ENCODE measurements at regions not wholly inside any gene's neighbourhood (a gene's known extent, or its start where the extent isn't known, plus 50 kb on each side); places are given as distances from the start of the nearest gene placed in this dataset.

DNA sequence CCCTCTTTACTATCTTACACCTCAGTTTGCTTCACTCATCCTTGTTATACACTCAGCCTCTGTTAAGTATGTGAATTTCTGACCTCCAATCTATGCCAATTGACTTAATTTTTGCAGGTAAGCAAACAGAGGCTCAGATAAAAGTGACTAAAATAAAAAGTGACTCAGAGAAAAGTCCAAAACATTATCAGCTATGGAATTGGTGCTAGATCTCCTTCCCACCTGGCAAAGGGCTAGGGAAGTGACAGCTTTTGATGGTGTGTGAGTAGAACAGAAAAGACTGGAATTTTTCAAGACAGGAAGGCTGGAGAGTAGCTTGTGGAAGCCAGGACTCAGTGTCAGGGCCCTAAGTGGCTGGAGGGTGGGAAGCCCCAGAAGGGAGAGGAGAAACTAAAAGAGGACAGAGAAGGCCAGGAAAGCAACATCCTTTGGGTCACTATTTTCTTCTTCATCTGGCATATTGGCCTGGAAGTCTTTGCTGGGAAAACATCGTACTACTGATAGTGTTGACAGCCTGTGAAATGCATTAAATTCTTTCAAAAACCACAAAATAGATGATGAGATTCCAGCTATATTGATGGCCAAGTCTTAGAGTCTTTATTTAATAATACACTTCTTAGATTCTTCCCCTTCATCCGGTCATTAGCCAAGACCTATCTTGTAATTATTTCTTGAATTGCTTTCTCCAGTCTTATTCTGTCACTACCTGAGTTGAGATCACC is 392.8 kb downstream of the RAPGEF2 start:
- TF ChIP-seq EP300 (IDR thresholded peaks at IDR 0.05; ENCODE audit: low read depth) (no peak), CTCF (IDR thresholded peaks at IDR 0.05) (no peak), POLR2A (IDR thresholded peaks at IDR 0.05) (no peak), POLR2AphosphoS5 (IDR thresholded peaks at IDR 0.05) (no peak)
- Histone ChIP-seq H3K4me1 (no peaks in the 10 kb centered on the region), H3K27ac (no peak overlapping the region), H3K27me3 (no peaks in the 10 kb centered on the region), H3K9me3 (no peaks in the 10 kb centered on the region), H3K36me3 (no peaks in the 10 kb centered on the region), H3K4me3 (no peak overlapping the region)
- 68 to 79% methylated on average over 2 of the region's 2 CpGs for WGBS, 2 donors (ENCODE audit: low coverage in 1 of 2)
- intact Hi-C loops (cut with DNase I; ENCODE audit: low total_unique reads) (loop anchor here (2.0 kb wide), 1 partner anchor 67 kb away; no protein-coding TSS in a partner anchor), in situ Hi-C loops (cut with MboI; ENCODE audit: low pct_ligation_motif_present in 1 of 4, low pct_unique_long_range_greater_than_20kb in 1 of 4, low sequenced_read_pairs in 3 of 4) (no loop called here)
- no peak for DNase-seq

DNA sequence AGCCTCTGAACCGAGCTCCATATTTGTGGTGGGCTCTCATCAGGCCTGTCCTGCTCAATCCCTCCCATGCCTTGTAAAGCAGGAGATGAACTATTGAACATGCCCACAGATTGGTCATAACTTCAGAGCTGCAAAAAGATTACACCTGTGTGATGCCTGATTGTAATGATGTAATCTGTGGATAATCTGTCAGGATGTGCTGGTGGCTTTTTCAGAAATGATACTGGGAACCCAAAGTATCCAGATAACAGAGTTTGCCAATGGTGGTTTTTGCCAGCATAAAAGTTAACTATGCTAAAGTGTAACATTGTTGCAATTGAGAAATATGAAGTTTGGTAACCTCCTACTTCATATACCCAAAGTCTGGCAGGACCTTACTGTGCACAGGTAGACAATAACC is 393.4 kb downstream of the RAPGEF2 start:
- in situ Hi-C loops (cut with MboI; ENCODE audit: low pct_ligation_motif_present in 1 of 4, low pct_unique_long_range_greater_than_20kb in 1 of 4, low sequenced_read_pairs in 3 of 4) (no loop called here), intact Hi-C loops (cut with DNase I; ENCODE audit: low total_unique reads) (loop anchor here (2.0 kb wide), 1 partner anchor 67 kb away; no protein-coding TSS in a partner anchor)
- Histone ChIP-seq H3K4me3 (no peak overlapping the region), H3K27me3 (no peaks in the 10 kb centered on the region), H3K4me1 (no peaks in the 10 kb centered on the region), H3K27ac (no peak overlapping the region), H3K9me3 (no peaks in the 10 kb centered on the region), H3K36me3 (no peaks in the 10 kb centered on the region)
- TF ChIP-seq EP300 (IDR thresholded peaks at IDR 0.05; ENCODE audit: low read depth) (no peak), POLR2AphosphoS5 (IDR thresholded peaks at IDR 0.05) (no peak), POLR2A (IDR thresholded peaks at IDR 0.05) (no peak), CTCF (IDR thresholded peaks at IDR 0.05) (no peak)
- DNase-seq = no peak
- WGBS, 2 donors (ENCODE audit: low coverage in 1 of 2) = 73% methylated on average over 1 of the region's 1 CpG; no CpG with 5 or more reads in 1 of the 2 donors

GRCh38 chr4:159497936-159498335 is 395.1 kb downstream of the RAPGEF2 start:
- TF ChIP-seq EP300 (IDR thresholded peaks at IDR 0.05; ENCODE audit: low read depth) (no peak), CTCF (IDR thresholded peaks at IDR 0.05) (no peak), POLR2A (IDR thresholded peaks at IDR 0.05) (no peak), POLR2AphosphoS5 (IDR thresholded peaks at IDR 0.05) (no peak)
- Histone ChIP-seq H3K9me3 (no peaks in the 10 kb centered on the region), H3K4me1 (no peaks in the 10 kb centered on the region), H3K36me3 (no peaks in the 10 kb centered on the region), H3K27ac (no peak overlapping the region), H3K4me3 (no peak overlapping the region), H3K27me3 (no peaks in the 10 kb centered on the region)
- intact Hi-C loops (cut with DNase I; ENCODE audit: low total_unique reads) (loop anchor here (2.0 kb wide), 1 partner anchor 69 kb away; no protein-coding TSS in a partner anchor), in situ Hi-C loops (cut with MboI; ENCODE audit: low pct_ligation_motif_present in 1 of 4, low pct_unique_long_range_greater_than_20kb in 1 of 4, low sequenced_read_pairs in 3 of 4) (no loop called here)
- DNase-seq = no peak
- 49 to 55% methylated on average over 2 of the region's 2 CpGs for WGBS, 2 donors (ENCODE audit: low coverage in 1 of 2)

DNA sequence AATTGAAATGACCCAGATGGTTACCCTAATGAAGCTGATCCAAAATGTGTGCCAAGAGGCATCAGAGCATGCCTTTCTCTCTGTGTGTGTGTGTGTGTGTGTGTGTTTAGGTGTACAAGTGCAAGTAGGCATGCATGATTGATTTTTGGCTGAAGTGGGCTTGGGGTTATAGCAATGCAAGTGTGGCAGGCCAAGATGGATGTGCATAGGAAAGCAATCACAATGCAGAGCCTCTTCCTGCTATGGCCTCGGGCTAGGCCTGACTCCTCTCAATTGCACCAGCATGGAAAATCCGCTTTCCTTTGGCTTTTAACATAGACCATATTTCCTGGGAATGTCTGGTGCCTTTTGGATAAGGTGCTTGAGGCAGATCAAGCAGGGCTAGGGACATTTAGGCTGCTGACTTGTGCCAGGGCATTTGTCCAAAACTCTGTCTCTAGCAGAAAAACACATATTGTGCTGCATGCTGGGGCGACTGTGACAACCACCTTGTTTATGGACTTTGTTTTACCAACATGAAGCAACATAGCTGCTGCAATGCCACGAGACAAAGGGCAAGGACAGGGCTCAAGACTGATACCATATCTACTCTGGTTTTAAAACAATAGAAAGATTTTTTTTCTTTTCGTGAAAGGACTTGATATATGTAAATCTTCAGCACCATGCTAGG is 395.7 kb downstream of the RAPGEF2 start:
- 36 to 55% methylated on average over 3 to 5 of the region's 5 CpGs for WGBS, 2 donors (ENCODE audit: low coverage in 1 of 2)
- no peak for DNase-seq
- Histone ChIP-seq H3K9me3 (no peaks in the 10 kb centered on the region), H3K4me3 (no peak overlapping the region), H3K27me3 (peaks cover 4% of the 10 kb centered on the region), H3K27ac (no peak overlapping the region), H3K36me3 (no peaks in the 10 kb centered on the region), H3K4me1 (no peaks in the 10 kb centered on the region)
- TF ChIP-seq CTCF (IDR thresholded peaks at IDR 0.05) = no peak
- no peak for TF ChIP-seq POLR2A (IDR thresholded peaks at IDR 0.05)
- TF ChIP-seq POLR2AphosphoS5 (IDR thresholded peaks at IDR 0.05) = no peak
- no peak for TF ChIP-seq EP300 (IDR thresholded peaks at IDR 0.05; ENCODE audit: low read depth)
- intact Hi-C loops (cut with DNase I; ENCODE audit: low total_unique reads) = no loop called here
- in situ Hi-C loops (cut with MboI; ENCODE audit: low pct_ligation_motif_present in 1 of 4, low pct_unique_long_range_greater_than_20kb in 1 of 4, low sequenced_read_pairs in 3 of 4) = no loop called here
